ENCODE measurements at regions not wholly inside any gene's neighbourhood (a gene's known extent, or its start where the extent isn't known, plus 50 kb on each side); places are given as distances from the start of the nearest gene placed in this dataset.

GRCh38 chr4:36010397-36010929, 233.9 kb downstream of the ARAP2 start:
- DNase-seq: no peak

GRCh38 chr4:36011381-36011780, 232.9 kb downstream of the ARAP2 start:
- DNase-seq: no peak

DNA sequence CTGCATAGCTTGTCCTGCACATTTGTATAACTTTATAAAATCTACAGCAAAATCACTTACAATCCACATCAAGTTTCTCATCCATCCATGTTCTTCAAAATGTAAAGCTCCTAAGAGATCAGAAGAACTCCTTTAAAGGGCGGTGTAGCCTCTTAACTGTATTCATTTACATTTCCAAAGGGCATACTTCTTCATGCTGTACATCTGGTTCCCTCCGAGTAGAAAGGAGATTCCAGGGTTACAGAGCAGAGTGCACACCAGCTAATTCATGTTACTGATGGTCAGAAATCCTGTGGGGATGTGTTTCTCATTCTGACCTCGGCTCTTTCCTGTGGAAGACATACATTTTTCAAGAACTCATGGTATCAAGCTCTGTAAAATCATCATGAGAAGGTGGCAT, 231.8 kb downstream of the ARAP2 start:
- no peak for DNase-seq

- DNase-seq: no peak
Measured at GRCh38 chr4:36013206-36013605, 231.1 kb downstream of the ARAP2 start.
